ENCODE measurements at regions not wholly inside any gene's neighbourhood (a gene's known extent, or its start where the extent isn't known, plus 50 kb on each side); places are given as distances from the start of the nearest gene placed in this dataset.

DNA sequence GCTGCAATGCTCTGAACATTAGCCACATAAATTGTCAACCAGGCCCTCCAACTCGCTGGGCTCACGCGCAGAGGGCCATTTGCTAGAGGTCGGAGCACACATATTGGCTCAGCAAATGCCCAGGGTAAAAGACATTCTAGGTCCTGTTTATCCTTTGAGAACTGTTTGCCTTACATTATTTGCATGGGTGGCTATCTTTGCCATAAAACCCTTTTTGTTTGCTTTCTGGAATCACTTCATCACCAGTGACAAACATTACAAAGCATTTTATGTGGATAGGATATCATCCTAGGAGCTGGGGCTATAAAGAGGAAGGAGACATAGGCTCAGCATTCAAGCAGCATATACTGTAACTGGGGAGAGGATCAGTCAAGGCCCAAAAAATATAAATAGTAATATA is 149.2 kb upstream of the RAI2 start:
- TF ChIP-seq CTCF (IDR thresholded peaks at IDR 0.05): no peak
- no peak for TF ChIP-seq POLR2A (IDR thresholded peaks at IDR 0.05)

All from adrenal gland (tissue), 5 donors.